VCaP (cell line): ENCODE measurements at regions not wholly inside any gene's neighbourhood (a gene's known extent, or its start where the extent isn't known, plus 50 kb on each side); places are given as distances from the start of the nearest gene placed in this dataset.

Experiments used
- H3K27ac ChIP-seq: fragments of 450-650 bp; 2 replicates; pipeline ENCODE4 v1.5.1; 2017
- CTCF ChIP-seq: fragments of 450-650 bp; conservative IDR thresholded peaks from 2 replicates; pipeline ENCODE4 v1.5.1; 2017; ENCODE audit warnings: mild to moderate bottlenecking, moderate library complexity

DNA sequence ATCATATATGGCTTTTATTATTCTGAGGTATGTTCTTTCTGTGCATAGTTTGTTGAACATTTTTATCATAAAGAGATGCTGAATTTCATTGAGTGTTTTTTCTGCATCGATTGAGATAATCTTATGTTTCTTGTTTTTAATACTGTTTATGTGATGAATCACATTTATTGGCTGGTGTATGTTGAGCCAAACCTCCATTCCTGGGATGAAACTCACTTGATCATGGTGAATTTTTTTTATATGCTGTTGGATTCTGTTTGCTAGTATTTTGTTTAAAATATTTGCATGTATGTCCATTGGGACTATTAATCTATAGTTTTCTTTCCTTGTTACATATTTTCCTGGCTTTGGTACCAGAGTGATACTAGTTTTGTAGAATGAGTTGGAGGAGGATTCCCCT is 500.2 kb downstream of the CDH11 start:
- TF ChIP-seq CTCF, result no peak
- no peak overlapping the region for H3K27ac ChIP-seq

GRCh38 chr16:64617836-64618476 is 503.9 kb downstream of the CDH11 start:
- H3K27ac ChIP-seq, result no peak overlapping the region
- no peak for TF ChIP-seq CTCF

DNA sequence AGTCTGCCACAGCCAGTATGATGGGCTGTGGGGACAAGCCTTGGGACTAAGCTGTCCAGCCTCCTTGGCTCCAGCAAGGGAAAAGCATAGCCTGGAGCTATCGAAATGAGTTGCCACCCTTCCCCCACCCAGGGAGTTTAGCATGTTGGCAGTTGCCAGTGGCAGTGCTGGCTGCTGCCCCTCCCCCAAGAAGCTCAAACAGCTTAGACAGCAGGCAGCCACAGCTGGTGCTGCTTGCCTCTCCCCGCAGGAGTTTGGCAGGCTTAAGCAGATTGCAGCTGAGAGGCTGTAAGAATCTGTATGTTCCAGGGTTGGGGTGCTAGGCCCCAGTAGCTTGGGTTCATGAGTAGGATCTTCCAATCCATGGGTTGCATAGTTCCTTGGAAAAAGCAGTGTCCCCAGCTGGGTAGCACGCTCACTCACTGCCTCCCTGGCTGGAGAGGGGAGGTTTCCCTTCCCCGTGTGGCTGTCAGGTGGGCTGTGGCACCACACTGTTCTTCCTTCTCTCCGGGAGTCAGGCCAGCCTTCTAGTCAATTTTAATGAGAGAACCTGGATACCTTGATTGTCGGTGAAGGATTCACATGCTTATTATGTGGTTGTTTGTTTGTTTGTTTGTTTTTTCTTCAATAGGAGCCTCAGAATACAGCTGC is 506.1 kb downstream of the CDH11 start:
- TF ChIP-seq CTCF, result no peak
- no peak overlapping the region for H3K27ac ChIP-seq

GRCh38 chr16:64596196-64596595 is 525.7 kb downstream of the CDH11 start:
- no peak overlapping the region for H3K27ac ChIP-seq
- TF ChIP-seq CTCF, result no peak

DNA sequence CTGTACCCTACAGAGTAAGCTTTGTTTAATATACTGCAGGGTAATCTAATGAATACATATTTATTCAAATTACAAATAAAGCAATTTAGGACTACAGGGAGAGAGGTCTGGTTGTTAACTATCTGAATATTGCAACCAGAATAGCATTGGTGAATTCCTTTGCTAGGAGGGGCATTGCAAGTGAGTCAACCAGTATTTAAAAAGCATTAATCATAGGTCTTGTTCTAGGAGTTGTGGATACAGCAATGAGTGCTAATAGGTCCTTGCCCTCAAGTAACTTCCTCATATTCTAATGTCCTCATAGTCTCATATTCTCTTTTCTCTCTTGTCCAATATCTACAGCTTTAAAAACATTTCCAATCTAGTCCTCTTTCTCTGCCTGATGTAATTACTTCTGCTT is 531.4 kb downstream of the CDH11 start:
- TF ChIP-seq CTCF, result no peak
- H3K27ac ChIP-seq, result no peak overlapping the region

- no peak for TF ChIP-seq CTCF
- no peak overlapping the region for H3K27ac ChIP-seq
These were observed 532.0 kb downstream of the CDH11 start for GRCh38 chr16:64589836-64590235.

- H3K27ac ChIP-seq, result no peak overlapping the region
- TF ChIP-seq CTCF, result no peak
These were observed 535.1 kb downstream of the CDH11 start for GRCh38 chr16:64586781-64587180.
